ENCODE measurements at regions not wholly inside any gene's neighbourhood (a gene's known extent, or its start where the extent isn't known, plus 50 kb on each side); places are given as distances from the start of the nearest gene placed in this dataset.

GRCh38 chr18:38047820-38048219, 482.2 kb upstream of the CELF4 start:
- no peak for DNase-seq

- DNase-seq: no peak
Measured at GRCh38 chr18:38046651-38047050, 481.1 kb upstream of the CELF4 start.

GRCh38 chr18:38045845-38046244, 480.2 kb upstream of the CELF4 start:
- no peak for DNase-seq

- no peak for DNase-seq
Measured at GRCh38 chr18:38042211-38042890, 476.8 kb upstream of the CELF4 start.

- no peak for DNase-seq
Measured at GRCh38 chr18:38038242-38038641, 472.6 kb upstream of the CELF4 start.

GRCh38 chr18:38035193-38035592, 469.6 kb upstream of the CELF4 start:
- no peak for DNase-seq

DNA sequence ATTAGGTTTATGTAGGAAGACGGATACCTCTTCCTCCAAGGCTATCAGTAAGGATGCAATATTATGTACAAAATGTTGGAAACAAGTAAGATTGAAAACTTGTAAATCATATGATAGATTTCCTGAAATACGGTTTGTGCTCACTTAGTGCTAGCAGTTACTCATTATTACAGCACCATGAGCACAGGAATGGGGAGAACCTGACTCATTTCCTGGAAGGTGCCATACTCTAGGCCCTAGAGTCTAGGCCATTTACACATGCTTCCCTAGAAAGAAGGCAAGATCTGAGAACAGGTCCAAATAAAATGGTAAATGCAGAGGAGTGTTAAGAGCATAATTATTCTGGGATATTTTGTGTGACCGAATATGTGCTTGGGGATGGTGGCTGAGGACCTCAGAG, 467.7 kb upstream of the CELF4 start:
- DNase-seq: no peak

DNA sequence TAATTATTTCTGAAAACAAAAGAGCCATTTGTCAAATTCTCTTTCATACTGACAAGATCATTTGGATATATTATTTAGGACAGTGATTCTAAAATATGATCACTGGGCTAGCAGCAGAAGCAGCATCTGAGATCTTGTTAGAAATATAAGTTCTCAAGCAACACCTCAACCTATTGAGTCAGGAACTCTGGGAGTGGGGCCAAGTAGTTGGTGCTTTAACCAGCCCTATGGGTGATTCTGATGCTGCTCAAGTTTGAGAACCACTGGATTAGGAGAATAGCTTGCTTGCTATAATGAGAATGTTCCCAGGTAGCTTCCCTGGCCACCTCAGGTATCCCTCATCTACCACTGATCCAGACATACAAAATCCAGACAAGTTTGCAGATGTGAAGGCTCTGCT, 466.9 kb upstream of the CELF4 start:
- no peak for DNase-seq

DNA sequence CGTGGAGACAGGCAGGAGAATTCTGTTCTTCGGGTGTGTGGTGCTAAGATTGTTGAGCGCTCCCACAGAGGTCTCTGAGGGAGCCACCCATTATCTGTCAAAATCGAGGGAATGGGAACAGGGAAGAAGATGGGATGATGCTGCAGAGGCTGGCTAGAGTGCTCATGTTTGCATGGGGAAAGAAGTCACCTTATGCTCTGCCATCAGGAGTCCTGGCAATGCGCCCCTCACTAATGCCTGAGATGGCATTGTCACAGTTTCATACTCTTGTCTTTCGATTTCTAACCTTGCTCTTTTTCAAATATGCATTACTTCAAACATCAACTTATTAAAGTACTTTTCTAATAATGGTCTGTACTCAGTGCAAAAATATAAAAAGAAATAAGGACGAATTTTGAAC, 463.3 kb upstream of the CELF4 start:
- no peak for DNase-seq

GRCh38 chr18:38025433-38026038, 459.9 kb upstream of the CELF4 start:
- no peak for DNase-seq

- DNase-seq: no peak
Measured at GRCh38 chr18:38023871-38024270, 458.3 kb upstream of the CELF4 start.

- no peak for DNase-seq
Measured at GRCh38 chr18:38022234-38022633, 456.6 kb upstream of the CELF4 start.

DNA sequence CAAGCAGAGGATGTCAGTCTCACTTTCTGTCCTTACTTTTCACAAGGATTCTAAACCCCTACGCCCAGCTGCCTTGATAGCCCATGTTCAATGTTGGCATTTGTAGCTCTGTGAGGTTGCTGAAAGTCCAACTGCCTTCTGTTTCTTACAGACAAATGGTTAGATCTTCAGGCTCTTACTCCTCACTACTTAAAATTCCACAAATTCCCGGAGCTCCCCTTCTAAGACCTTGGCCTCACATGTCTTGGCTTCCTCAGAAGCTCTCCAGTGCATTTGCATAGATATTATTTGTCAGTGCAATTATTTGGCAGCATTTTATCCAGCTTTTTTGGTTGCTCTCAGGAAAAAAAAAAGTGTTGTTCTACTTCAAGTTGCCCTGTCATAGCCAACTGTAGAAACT, 453.7 kb upstream of the CELF4 start:
- no peak for DNase-seq

DNA sequence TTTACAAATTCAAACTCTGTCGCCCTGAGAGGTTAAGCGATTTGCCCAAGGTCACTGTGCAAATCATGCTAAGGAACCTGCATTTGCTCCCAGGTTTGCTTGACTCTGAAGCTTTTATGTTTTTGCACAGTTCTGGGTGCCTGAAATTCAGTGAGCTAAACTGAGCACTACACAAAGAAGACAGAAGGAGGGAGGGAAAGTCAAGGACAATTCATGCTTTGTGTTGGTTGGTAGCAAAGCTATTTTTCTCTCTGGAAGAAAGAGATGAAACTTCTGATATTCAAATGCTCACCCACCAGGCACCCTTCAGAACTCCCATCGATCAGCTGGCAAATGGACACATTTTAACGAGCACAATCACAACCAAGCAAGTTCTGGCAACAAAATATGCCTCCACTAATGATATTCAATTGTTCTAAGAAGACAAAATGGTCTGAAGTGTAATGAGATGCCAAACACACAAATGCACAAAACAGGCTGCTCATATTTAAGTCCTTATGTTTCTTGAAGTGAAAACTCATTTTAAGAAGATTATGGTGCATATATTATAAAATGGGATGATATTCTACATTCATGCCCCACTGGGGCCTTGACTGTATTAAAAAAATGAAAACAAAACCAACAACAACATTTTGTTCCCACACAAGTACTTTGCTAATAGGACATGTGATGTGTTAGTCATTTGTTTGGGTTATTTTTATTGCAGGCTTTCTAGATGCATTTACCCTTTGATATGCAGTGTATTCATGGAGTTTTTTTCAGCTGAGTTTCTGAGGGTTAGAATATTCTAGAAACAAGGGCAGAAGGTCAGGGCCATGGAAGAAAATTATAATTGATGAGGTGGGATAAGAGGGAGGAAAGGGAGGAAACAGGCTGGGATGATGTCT, 445.6 kb upstream of the CELF4 start:
- DNase-seq: no peak

- DNase-seq: no peak
Measured at GRCh38 chr18:38010037-38010436, 444.4 kb upstream of the CELF4 start.

DNA sequence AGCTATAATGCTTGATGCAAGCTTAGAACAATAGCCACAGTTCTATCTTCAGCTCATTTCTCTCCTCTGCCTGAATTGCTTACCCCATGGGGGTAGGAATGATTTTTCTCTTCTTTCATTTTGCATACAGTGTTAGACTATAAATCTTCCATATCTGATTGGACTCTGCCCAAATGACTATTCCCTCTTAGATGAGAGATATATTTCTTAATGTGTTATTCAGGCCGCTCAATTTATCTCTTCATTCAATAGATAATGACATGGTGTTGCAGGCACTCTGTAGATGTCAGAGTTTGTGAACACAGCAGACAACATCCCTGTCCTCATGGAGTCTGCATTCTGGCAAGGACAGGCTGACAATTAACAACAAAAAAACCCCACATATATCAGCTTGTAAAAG, 443.7 kb upstream of the CELF4 start:
- no peak for DNase-seq

DNA sequence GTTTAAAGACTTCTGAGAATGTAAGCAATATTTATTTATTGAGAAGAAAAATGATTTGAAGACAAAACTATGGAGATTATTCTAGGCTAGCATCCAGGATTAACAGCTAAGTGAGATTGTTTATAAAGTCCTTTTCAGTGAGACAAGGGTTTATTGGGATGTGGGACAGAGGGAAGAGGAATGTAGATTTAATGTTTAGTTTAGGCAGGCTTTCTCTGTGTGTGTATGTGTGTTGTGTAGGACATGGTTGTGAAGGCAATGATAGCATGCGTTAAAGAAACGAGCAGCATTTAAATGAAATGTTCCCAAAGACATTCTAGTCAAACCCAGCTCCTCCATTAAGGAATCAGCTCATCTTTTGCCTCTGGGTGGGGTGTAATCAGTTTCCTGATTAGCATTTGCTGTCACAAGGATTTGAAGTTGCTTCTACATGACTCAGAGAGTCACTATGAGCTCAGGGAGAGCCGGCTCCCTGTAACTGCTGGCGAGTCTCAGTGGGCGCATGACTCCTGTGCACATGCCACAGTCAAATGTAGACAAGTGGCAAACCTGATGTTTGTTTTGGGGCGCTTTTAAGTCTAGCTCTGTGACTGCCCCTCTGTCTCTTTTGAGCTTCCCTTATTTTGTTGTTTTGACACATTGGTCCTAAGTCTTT, 442.2 kb upstream of the CELF4 start:
- DNase-seq: no peak

DNA sequence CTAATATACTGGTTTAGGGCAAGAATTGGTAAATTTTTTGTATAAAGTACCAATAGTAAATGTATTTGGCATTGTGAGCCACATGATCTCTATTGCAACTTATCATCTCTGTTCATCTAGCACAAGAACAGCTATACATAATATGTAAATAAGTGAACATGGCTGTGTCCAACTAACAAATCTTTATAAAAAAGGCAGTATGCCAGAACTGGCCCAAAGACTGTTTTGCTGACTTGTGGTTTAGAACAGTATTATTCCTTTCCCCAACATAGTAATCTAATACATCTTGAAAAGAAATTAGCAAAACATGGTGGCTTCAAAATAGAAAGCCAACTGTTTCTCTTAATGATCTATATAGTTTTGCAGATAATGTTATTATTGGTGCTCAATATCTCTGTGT, 441.4 kb upstream of the CELF4 start:
- no peak for DNase-seq

DNA sequence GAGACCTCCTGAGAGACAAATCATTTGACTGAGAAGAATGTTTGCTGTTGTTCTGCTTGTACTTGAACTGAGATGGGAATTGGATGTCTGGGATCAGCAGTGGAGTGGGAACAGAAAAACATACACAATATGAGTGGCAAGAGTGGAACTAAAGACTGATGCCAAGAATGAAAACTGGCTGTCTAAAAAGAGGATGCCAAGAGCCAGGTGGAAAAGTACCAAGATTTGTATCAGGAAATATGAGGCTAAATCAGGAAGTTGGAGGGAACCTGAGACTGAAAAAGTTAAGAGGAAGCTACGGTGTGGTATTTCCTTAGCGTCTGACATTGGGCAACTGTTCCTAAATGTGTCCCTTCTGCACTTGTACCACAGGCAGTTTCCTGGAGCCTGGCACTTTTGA, 440.9 kb upstream of the CELF4 start:
- DNase-seq: no peak

GRCh38 chr18:37997695-37998094, 432.1 kb upstream of the CELF4 start:
- no peak for DNase-seq

- DNase-seq: no peak
Measured at GRCh38 chr18:37987901-37988300, 422.3 kb upstream of the CELF4 start.

DNA sequence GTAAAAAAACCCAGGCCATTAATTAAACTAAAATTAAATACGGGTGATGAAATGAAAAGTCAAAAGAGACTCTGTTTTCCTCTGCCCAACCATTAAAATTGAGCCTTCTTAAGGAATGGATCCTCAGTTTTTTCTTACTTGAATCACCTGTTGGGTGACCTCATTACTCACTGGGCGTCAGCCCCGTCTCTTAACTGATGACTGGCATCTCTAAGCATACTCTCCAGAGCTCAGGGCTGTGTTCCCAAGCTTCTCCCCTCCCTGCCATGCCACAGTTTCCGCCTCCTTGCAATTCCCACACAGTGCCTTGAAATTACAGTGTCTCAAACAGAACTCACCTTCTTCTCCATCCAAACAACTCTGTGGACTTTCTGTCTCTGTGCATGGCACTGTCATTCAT, 421.1 kb upstream of the CELF4 start:
- no peak for DNase-seq

GRCh38 chr18:37985126-37985525, 419.5 kb upstream of the CELF4 start:
- DNase-seq: no peak

GRCh38 chr18:37980556-37980955, 415.0 kb upstream of the CELF4 start:
- no peak for DNase-seq
